Upper lobe of left lung (tissue), 4 donors: ENCODE measurements at regions not wholly inside any gene's neighbourhood (a gene's known extent, or its start where the extent isn't known, plus 50 kb on each side); places are given as distances from the start of the nearest gene placed in this dataset.

Experiments
- CTCF ChIP-seq, 6 experiments: fragments of 450-650 bp in 4 of 6; fragments of 200-600 bp in 2 of 6; sonication (generic) in 2 of 6; IDR thresholded peaks; one replicate each; pipeline ENCODE4 v1.5.1; 2016 to 2019; ENCODE audit warnings: antibody characterized with exemption in 6 of 6
- EP300 ChIP-seq, 4 donors: sonication (generic); formaldehyde crosslinking; IDR thresholded peaks; one replicate each; pipeline ENCODE4 v1.5.1; 2017; ENCODE audit warnings: antibody characterized with exemption in 4 of 4, control low read depth in 2 of 4
- POLR2A ChIP-seq, 4 donors: fragments of 450-650 bp; IDR thresholded peaks; one replicate each; pipeline ENCODE4 v1.5.1; 2016 to 2017; ENCODE audit warnings: antibody characterized with exemption in 4 of 4, mild to moderate bottlenecking in 2 of 4

GRCh38 chr5:159680095-159680494 lies 236.2 kb upstream of the ADRA1B start:
- TF ChIP-seq CTCF (IDR thresholded peaks at IDR 0.05) (no peak), POLR2A (IDR thresholded peaks at IDR 0.05) (no peak), EP300 (IDR thresholded peaks at IDR 0.05) (no peak)
